HG03460 (cell line): ENCODE measurements at regions not wholly inside any gene's neighbourhood (a gene's known extent, or its start where the extent isn't known, plus 50 kb on each side); places are given as distances from the start of the nearest gene placed in this dataset.

Source experiments
- ATAC-seq: cut with Tn5 transposase; IDR thresholded peaks from one replicate; pipeline ENCODE4 v1.9.1; 2021; ENCODE audit not compliant: unreplicated experiment

- no peak for ATAC-seq
Observed at GRCh38 chr14:87879389-87879788, 113.6 kb downstream of the GALC start.

GRCh38 chr14:87878959-87879358 is 114.0 kb downstream of the GALC start:
- ATAC-seq: no peak

- no peak for ATAC-seq
Observed at GRCh38 chr14:87877877-87878276, 115.1 kb downstream of the GALC start.

- no peak for ATAC-seq
Observed at GRCh38 chr14:87874676-87875075, 118.3 kb downstream of the GALC start.

- ATAC-seq: no peak
Observed at GRCh38 chr14:87873741-87874140, 119.2 kb downstream of the GALC start.

GRCh38 chr14:87869619-87870583 is 123.1 kb downstream of the GALC start:
- ATAC-seq: peak; percentile 69

- no peak for ATAC-seq
Observed at GRCh38 chr14:87868920-87869319, 124.1 kb downstream of the GALC start.

- ATAC-seq: no peak
Observed at GRCh38 chr14:87866116-87866515, 126.9 kb downstream of the GALC start.

GRCh38 chr14:87864356-87865270 is 128.4 kb downstream of the GALC start:
- ATAC-seq: no peak

GRCh38 chr14:87863047-87863446 is 129.9 kb downstream of the GALC start:
- no peak for ATAC-seq

GRCh38 chr14:87852107-87852506 is 140.9 kb downstream of the GALC start:
- no peak for ATAC-seq

GRCh38 chr14:87851190-87851589 is 141.8 kb downstream of the GALC start:
- no peak for ATAC-seq

GRCh38 chr14:87847216-87847755 is 145.7 kb downstream of the GALC start:
- ATAC-seq: no peak

GRCh38 chr14:87840906-87841305 is 152.1 kb downstream of the GALC start:
- no peak for ATAC-seq

- no peak for ATAC-seq
Observed at GRCh38 chr14:87838931-87839330, 154.1 kb downstream of the GALC start.

- no peak for ATAC-seq
Observed at GRCh38 chr14:87837296-87837695, 155.7 kb downstream of the GALC start.

- ATAC-seq: no peak
Observed at GRCh38 chr14:87834594-87834993, 158.4 kb downstream of the GALC start.

- ATAC-seq: no peak
Observed at GRCh38 chr14:87833026-87833425, 160.0 kb downstream of the GALC start.

GRCh38 chr14:87830443-87831096 is 162.4 kb downstream of the GALC start:
- ATAC-seq: no peak

- no peak for ATAC-seq
Observed at GRCh38 chr14:87829543-87829942, 163.4 kb downstream of the GALC start.

- no peak for ATAC-seq
Observed at GRCh38 chr14:87824266-87824665, 168.7 kb downstream of the GALC start.
